ENCODE measurements at regions not wholly inside any gene's neighbourhood (a gene's known extent, or its start where the extent isn't known, plus 50 kb on each side); places are given as distances from the start of the nearest gene placed in this dataset.

DNA sequence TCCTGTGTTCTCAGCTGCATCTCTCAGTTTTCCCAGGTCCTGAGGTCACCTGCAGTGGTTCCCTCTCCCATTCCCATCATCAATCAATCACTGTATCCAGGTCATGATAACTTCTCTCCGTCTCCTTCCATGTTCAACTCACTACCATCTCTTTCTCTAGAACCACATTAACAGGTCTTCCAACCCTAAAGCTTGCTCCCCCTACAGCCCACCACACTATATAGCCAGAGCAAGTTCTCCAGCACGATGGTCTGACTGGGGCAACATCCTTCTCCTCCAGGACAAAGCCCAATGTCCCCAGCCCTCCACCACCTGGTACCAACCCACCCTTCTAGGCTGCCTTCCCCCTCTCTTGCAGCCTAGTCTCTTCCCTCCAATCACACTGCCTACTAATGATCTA is 241.6 kb downstream of the CDK5RAP2 start:
- no peak for TF ChIP-seq POLR2A (IDR thresholded peaks at IDR 0.05)
- Histone ChIP-seq H3K27ac (no peak overlapping the region), H3K4me1 (no peaks in the 10 kb centered on the region), H3K9me3 (no peaks in the 10 kb centered on the region), H3K4me3 (no peak overlapping the region), H3K36me3 (no peaks in the 10 kb centered on the region), H3K27me3 (no peaks in the 10 kb centered on the region)
- ATAC-seq (no peak), DNase-seq (no peak)
- intact Hi-C loops (cut with DNase I), result loop anchor here in 1 of 2 donors (10.0 kb wide), 1 partner anchor 774 kb away; no protein-coding TSS in a partner anchor
- WGBS (ENCODE audit: insufficient coverage, low coverage, low lambda C conversion rate, missing lambda C conversion rate), result 82% methylated on average over 2 of the region's 2 CpGs

DNA sequence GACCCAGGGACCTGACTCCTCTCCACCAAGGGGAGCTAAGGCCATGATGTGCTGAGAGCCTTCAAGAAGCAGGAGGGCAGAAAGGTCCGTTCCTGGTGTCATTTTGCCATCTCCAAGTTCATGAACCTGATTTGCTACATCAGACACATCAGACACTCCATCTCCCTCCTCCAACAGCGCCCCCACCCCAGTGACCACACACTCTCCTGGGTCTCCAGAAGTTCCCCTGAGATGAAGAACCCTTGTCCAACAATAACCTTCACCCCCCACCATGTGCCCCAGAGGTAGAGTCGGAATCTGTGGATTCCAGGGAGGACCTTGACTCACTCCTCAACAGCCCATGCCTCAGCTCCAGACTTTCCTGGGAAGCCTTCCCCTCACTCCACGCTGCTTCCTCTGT is 242.8 kb downstream of the CDK5RAP2 start:
- TF ChIP-seq, protein P1, sequence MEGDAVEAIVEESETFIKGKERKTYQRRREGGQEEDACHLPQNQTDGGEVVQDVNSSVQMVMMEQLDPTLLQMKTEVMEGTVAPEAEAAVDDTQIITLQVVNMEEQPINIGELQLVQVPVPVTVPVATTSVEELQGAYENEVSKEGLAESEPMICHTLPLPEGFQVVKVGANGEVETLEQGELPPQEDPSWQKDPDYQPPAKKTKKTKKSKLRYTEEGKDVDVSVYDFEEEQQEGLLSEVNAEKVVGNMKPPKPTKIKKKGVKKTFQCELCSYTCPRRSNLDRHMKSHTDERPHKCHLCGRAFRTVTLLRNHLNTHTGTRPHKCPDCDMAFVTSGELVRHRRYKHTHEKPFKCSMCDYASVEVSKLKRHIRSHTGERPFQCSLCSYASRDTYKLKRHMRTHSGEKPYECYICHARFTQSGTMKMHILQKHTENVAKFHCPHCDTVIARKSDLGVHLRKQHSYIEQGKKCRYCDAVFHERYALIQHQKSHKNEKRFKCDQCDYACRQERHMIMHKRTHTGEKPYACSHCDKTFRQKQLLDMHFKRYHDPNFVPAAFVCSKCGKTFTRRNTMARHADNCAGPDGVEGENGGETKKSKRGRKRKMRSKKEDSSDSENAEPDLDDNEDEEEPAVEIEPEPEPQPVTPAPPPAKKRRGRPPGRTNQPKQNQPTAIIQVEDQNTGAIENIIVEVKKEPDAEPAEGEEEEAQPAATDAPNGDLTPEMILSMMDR (IDR thresholded peaks at IDR 0.05), result no peak
- no peak for TF ChIP-seq POLR2A (IDR thresholded peaks at IDR 0.05)
- no peak overlapping the region for H3K27ac ChIP-seq
- 63% methylated on average over 2 of the region's 4 CpGs for WGBS (ENCODE audit: insufficient coverage, low coverage, low lambda C conversion rate, missing lambda C conversion rate)
- H3K27me3 ChIP-seq, result no peaks in the 10 kb centered on the region
- intact Hi-C loops (cut with DNase I), result loop anchor here in 1 of 2 donors (10.0 kb wide), 1 partner anchor 772 kb away; no protein-coding TSS in a partner anchor
- no peak overlapping the region for H3K4me3 ChIP-seq
- no peaks in the 10 kb centered on the region for H3K36me3 ChIP-seq
- ATAC-seq (no peak), DNase-seq (no peak)
- H3K4me1 ChIP-seq, result no peaks in the 10 kb centered on the region
- H3K9me3 ChIP-seq, result no peaks in the 10 kb centered on the region

DNA sequence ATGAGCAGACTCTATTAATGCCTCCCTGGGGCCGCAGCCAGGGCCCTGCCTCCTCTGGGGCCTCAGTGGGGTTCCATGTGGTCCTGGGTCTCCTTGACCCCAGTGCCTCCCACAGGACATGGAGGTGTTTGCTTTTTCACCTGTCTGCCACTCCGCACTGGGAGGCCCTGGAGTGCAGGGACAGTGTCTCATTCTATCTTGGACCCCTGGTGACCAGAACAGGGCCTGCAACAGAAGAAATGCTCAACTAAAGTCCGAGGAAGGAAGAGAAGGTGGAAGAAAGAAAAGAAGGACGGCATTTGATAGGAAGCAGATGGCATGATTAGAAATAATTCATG is 243.2 kb downstream of the CDK5RAP2 start:
- TF ChIP-seq, protein P1 (IDR thresholded peaks at IDR 0.05), result no peak
- TF ChIP-seq POLR2A (IDR thresholded peaks at IDR 0.05), result no peak
- DNase-seq (no peak), ATAC-seq (no peak)
- 83% methylated on average over 4 of the region's 4 CpGs for WGBS (ENCODE audit: insufficient coverage, low coverage, low lambda C conversion rate, missing lambda C conversion rate)
- intact Hi-C loops (cut with DNase I), result loop anchor here in 1 of 2 donors (10.0 kb wide), 1 partner anchor 772 kb away; no protein-coding TSS in a partner anchor
- no peak overlapping the region for H3K4me3 ChIP-seq
- H3K27ac ChIP-seq, result no peak overlapping the region
- H3K36me3 ChIP-seq, result no peaks in the 10 kb centered on the region
- no peaks in the 10 kb centered on the region for H3K4me1 ChIP-seq
- no peaks in the 10 kb centered on the region for H3K9me3 ChIP-seq
- H3K27me3 ChIP-seq, result no peaks in the 10 kb centered on the region

DNA sequence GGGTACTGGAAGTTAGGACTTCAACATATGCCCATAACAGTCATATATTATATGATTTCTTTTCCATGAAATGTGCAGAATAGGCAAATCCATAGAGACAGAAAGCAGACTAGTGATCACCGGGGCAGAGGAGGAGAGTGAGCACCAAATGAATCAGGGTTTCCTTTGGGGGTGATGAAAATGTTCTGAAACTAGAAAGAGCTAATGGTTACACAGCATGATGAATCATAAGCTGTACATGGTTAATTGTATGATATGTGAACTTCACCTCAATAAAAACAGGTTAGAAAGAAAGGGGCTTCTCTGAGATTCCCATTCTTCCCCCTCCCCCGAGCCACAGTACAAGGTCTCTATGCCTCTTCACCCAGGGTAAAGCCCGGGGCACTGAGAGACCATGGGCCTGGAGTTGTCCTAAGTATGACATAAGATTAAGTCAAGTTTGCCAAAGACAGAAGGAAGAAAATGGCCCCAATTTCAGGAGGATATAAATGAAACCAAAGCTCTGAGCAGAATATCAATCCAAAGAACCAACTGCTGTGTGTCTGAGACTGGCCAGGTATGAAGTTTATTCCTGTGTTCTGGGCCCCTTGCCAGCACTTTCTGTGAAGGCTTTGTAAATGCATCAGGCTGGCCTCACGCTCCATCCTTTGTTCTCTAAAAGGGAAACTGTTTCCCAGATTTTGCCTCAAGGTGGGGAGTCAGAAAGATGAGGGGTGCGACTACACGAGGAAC is 243.8 kb downstream of the CDK5RAP2 start:
- Histone ChIP-seq H3K9me3 (no peaks in the 10 kb centered on the region), H3K27ac (no peak overlapping the region), H3K36me3 (no peaks in the 10 kb centered on the region), H3K4me3 (no peak overlapping the region), H3K27me3 (no peaks in the 10 kb centered on the region), H3K4me1 (no peaks in the 10 kb centered on the region)
- DNase-seq (no peak), ATAC-seq (no peak)
- TF ChIP-seq POLR2A (IDR thresholded peaks at IDR 0.05), result no peak
- TF ChIP-seq, protein P1 (IDR thresholded peaks at IDR 0.05), result no peak
- WGBS (ENCODE audit: insufficient coverage, low coverage, low lambda C conversion rate, missing lambda C conversion rate), result 81% methylated on average over 5 of the region's 6 CpGs
- intact Hi-C loops (cut with DNase I), result loop anchor here in 1 of 2 donors (10.0 kb wide), 1 partner anchor 771 kb away; no protein-coding TSS in a partner anchor

DNA sequence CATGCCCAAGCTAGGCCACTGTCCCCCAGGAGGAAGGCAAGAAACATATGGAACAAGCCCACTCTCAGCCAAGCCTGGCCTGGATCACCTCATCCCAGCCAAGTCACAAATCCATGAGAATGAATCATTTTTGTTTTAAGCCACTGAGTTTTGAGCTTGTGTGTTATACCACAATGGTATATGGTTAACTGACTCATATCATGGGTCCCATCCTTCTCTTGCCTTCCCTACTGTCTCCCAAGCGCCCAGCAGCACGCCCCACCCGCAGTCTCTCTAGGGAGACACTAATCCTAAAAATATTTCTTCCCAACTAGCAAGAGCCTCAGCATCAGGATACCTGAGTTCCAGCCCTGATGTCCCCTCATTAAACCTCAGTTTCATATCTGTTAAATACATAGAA is 248.1 kb downstream of the CDK5RAP2 start:
- H3K4me1 ChIP-seq, result no peaks in the 10 kb centered on the region
- no peak for TF ChIP-seq POLR2A (IDR thresholded peaks at IDR 0.05)
- TF ChIP-seq, protein P1 (IDR thresholded peaks at IDR 0.05), result no peak
- 86% methylated on average over 3 of the region's 3 CpGs for WGBS (ENCODE audit: insufficient coverage, low coverage, low lambda C conversion rate, missing lambda C conversion rate)
- H3K36me3 ChIP-seq, result no peaks in the 10 kb centered on the region
- no peak for ATAC-seq
- no peak for DNase-seq
- H3K27me3 ChIP-seq, result no peaks in the 10 kb centered on the region
- intact Hi-C loops (cut with DNase I), result loop anchor here in 1 of 2 donors (10.0 kb wide), 1 partner anchor 767 kb away; no protein-coding TSS in a partner anchor
- H3K4me3 ChIP-seq, result no peak overlapping the region
- no peak overlapping the region for H3K27ac ChIP-seq
- H3K9me3 ChIP-seq, result no peaks in the 10 kb centered on the region
